ENCODE measurements at regions not wholly inside any gene's neighbourhood (a gene's known extent, or its start where the extent isn't known, plus 50 kb on each side); places are given as distances from the start of the nearest gene placed in this dataset.

DNA sequence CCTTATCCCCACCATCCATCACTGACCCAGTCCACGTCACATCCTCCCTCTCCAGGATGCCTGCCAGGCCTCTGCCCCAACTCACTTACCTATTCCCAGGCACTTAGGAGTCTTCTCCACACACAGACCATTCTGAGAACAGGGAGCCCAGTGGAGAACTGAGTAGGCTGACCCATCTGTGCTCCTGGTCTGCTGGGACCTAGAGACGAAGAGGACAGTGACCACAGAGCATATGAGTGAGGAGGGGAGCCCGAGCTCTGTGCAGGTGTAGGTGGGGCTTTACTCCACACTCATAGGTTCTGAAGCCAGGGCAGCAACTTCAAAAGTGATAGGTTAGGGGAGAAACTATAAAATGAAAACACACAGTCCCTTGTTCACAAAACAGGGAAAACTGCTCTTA, 130.0 kb downstream of the NDUFA10 start:
- intact Hi-C loops (cut with micrococcal nuclease; ENCODE audit: unreplicated experiment) (no loop called here), in situ Hi-C loops (cut with MboI) (no loop called here)
- no peak overlapping the region for H3K4me3 ChIP-seq
- 0% methylated on average over 3 of the region's 3 CpGs for WGBS (ENCODE audit: insufficient coverage, insufficient replicate concordance, low lambda C conversion rate, missing lambda C conversion rate)
- H3K27ac ChIP-seq (ENCODE audit: control insufficient read depth, insufficient read depth), result no peak overlapping the region
- RAD21 ChIA-PET (ENCODE audit: unreplicated experiment), result no interaction called here
- DNase-seq (ENCODE audit: low read depth, low spot score), result no peak
- H2AFZ ChIP-seq (ENCODE audit: control insufficient read depth, low read depth, low read length), result no peak overlapping the region
- H3K4me2 ChIP-seq (ENCODE audit: control insufficient read depth, insufficient read depth), result no peak overlapping the region
- no peak overlapping the region for H3K9ac ChIP-seq (ENCODE audit: control insufficient read depth, insufficient read depth, low read length)
- no TSS peak for BruUV-seq (replicated peaks)
- no peaks in the 10 kb centered on the region for H3K36me3 ChIP-seq (ENCODE audit: control insufficient read depth in 2 of 2, insufficient read depth in 2 of 2, low read length in 1 of 2)
- no peak for ATAC-seq
- H3K9me3 ChIP-seq (replicated peaks; ENCODE audit: control insufficient read depth, insufficient read depth, low read length), result no peaks in the 10 kb centered on the region; the same call in 2 of the 3 replicates
- TF ChIP-seq, protein P1, sequence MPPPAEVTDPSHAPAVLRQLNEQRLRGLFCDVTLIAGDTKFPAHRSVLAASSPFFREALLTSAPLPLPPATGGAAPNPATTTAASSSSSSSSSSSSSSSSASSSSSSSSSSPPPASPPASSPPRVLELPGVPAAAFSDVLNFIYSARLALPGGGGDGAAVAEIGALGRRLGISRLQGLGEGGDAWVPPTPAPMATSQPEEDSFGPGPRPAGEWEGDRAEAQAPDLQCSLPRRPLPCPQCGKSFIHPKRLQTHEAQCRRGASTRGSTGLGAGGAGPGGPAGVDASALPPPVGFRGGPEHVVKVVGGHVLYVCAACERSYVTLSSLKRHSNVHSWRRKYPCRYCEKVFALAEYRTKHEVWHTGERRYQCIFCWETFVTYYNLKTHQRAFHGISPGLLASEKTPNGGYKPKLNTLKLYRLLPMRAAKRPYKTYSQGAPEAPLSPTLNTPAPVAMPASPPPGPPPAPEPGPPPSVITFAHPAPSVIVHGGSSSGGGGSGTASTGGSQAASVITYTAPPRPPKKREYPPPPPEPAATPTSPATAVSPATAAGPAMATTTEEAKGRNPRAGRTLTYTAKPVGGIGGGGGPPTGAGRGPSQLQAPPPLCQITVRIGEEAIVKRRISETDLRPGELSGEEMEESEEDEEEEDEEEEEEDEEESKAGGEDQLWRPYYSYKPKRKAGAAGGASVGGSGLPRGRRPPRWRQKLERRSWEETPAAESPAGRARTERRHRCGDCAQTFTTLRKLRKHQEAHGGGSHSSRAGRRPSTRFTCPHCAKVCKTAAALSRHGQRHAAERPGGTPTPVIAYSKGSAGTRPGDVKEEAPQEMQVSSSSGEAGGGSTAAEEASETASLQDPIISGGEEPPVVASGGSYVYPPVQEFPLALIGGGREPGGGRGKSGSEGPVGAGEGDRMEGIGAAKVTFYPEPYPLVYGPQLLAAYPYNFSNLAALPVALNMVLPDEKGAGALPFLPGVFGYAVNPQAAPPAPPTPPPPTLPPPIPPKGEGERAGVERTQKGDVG (CRISPR knock-in tag; IDR thresholded peaks at IDR 0.05), result no peak
- no peak for TF ChIP-seq IRF4 (IDR thresholded peaks at IDR 0.05; ENCODE audit: low read depth, low read length)
- TF ChIP-seq, protein P2, sequence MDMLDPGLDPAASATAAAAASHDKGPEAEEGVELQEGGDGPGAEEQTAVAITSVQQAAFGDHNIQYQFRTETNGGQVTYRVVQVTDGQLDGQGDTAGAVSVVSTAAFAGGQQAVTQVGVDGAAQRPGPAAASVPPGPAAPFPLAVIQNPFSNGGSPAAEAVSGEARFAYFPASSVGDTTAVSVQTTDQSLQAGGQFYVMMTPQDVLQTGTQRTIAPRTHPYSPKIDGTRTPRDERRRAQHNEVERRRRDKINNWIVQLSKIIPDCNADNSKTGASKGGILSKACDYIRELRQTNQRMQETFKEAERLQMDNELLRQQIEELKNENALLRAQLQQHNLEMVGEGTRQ (IDR thresholded peaks at IDR 0.05; ENCODE audit: borderline replicate concordance, low read depth, low read length), result no peak
- TF ChIP-seq, protein P3, sequence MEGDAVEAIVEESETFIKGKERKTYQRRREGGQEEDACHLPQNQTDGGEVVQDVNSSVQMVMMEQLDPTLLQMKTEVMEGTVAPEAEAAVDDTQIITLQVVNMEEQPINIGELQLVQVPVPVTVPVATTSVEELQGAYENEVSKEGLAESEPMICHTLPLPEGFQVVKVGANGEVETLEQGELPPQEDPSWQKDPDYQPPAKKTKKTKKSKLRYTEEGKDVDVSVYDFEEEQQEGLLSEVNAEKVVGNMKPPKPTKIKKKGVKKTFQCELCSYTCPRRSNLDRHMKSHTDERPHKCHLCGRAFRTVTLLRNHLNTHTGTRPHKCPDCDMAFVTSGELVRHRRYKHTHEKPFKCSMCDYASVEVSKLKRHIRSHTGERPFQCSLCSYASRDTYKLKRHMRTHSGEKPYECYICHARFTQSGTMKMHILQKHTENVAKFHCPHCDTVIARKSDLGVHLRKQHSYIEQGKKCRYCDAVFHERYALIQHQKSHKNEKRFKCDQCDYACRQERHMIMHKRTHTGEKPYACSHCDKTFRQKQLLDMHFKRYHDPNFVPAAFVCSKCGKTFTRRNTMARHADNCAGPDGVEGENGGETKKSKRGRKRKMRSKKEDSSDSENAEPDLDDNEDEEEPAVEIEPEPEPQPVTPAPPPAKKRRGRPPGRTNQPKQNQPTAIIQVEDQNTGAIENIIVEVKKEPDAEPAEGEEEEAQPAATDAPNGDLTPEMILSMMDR (IDR thresholded peaks at IDR 0.05 in 2 of 3, conservative IDR thresholded peaks at IDR 0.05 in 1 of 3; ENCODE audit: control insufficient read depth in 2 of 3, extremely low read depth in 1 of 3, insufficient read depth in 1 of 3, low read depth in 3 of 3, low read length in 3 of 3), result no peak
- TF ChIP-seq RFX5 (IDR thresholded peaks at IDR 0.05; ENCODE audit: low read depth, low read length), result no peak
- no peak for TF ChIP-seq KAT2A (conservative IDR thresholded peaks at IDR 0.05; ENCODE audit: control insufficient read depth, low read depth, low read length)
- TF ChIP-seq SREBF2 (IDR thresholded peaks at IDR 0.05; ENCODE audit: low read length), result no peak
- TF ChIP-seq MEF2B (IDR thresholded peaks at IDR 0.05; ENCODE audit: partially characterized antibody, poor library complexity, severe bottlenecking), result no peak
- no peak for TF ChIP-seq SIN3A (IDR thresholded peaks at IDR 0.05; ENCODE audit: low read depth, low read length)
- TF ChIP-seq MYB (IDR thresholded peaks at IDR 0.05; ENCODE audit: borderline replicate concordance, low read depth, low read length), result no peak
- no peak for TF ChIP-seq JUND (IDR thresholded peaks at IDR 0.05; ENCODE audit: low read depth, low read length)
- SMC1A ChIA-PET (ENCODE audit: uncharacterized antibody, unreplicated experiment), result no interaction called here
- FAIRE-seq, result no peak
- H4K20me1 ChIP-seq (ENCODE audit: control insufficient read depth, insufficient read depth), result no peaks in the 10 kb centered on the region
- H3K4me1 ChIP-seq (ENCODE audit: control insufficient read depth, insufficient read depth, low read length), result no peaks in the 10 kb centered on the region
- H3K27me3 ChIP-seq (replicated peaks in 1 of 2; ENCODE audit: control insufficient read depth in 2 of 2, insufficient read depth in 2 of 2, low read length in 1 of 2), result no peaks in the 10 kb centered on the region
- H3K79me2 ChIP-seq (ENCODE audit: control insufficient read depth, insufficient read depth, low read length), result no peaks in the 10 kb centered on the region
- POLR2A ChIA-PET, result no interaction called here
- CTCF ChIA-PET, result no interaction called here

All from GM12878 (cell line).